Cardiac fibroblast (primary cell): ENCODE measurements at regions not wholly inside any gene's neighbourhood (a gene's known extent, or its start where the extent isn't known, plus 50 kb on each side); places are given as distances from the start of the nearest gene placed in this dataset.
"Not testable (repeated sequence)": the region's sequence is repeated elsewhere in the genome, so short reads cannot be mapped to it uniquely, and the experiment has no call there.

Experiments used
- DNase-seq, 2 donors: peaks; one replicate each; pipeline versions ENCODE4 v3.0.0 to v3.0.0-alpha.2; 2010; ENCODE audit warnings: low read depth in 2 of 2
- H3K4me3 ChIP-seq, 2 donors: replicated peaks in 1 of 2; 1 replicate in 1 of 2; 2 replicates in 1 of 2; pipeline ENCODE4 v1.5.1; 2011; ENCODE audit warnings: low read depth in 2 of 2, low read length in 2 of 2, mild to moderate bottlenecking in 2 of 2, moderate library complexity in 1 of 2
- CTCF ChIP-seq: IDR thresholded peaks from one replicate; pipeline ENCODE4 v1.5.1; 2011; ENCODE audit warnings: low read depth, mild to moderate bottlenecking, low read length, inconsistent platforms

GRCh38 chr20:30164389-30164788, 1093.1 kb upstream of the DEFB115 start:
- DNase-seq, H3K4me3 ChIP-seq: not testable (repeated sequence)

GRCh38 chr20:30167540-30167939, 1089.9 kb upstream of the DEFB115 start:
- H3K4me3 ChIP-seq = no peak overlapping the region
- DNase-seq = no peak
- no peak for TF ChIP-seq CTCF

- TF ChIP-seq CTCF = no peak
- peak overlapping the region in 1 of 2 donors; percentile 34 for H3K4me3 ChIP-seq
- peak in 1 of 2 donors; percentile 62 for DNase-seq
Measured at GRCh38 chr20:30168025-30168799, 1089.3 kb upstream of the DEFB115 start.

- H3K4me3 ChIP-seq = no peak overlapping the region
- no peak for DNase-seq
- TF ChIP-seq CTCF = no peak
Measured at GRCh38 chr20:30168800-30169138, 1088.7 kb upstream of the DEFB115 start.

GRCh38 chr20:30175681-30176080, 1081.8 kb upstream of the DEFB115 start:
- no peak for TF ChIP-seq CTCF
- DNase-seq = no peak
- H3K4me3 ChIP-seq = no peak overlapping the region

- DNase-seq = peak in 1 of 2 donors; percentile 65
- H3K4me3 ChIP-seq = not testable (repeated sequence)
Measured at GRCh38 chr20:30183124-30183523, 1074.3 kb upstream of the DEFB115 start.

- not testable (repeated sequence) for DNase-seq, H3K4me3 ChIP-seq
Measured at GRCh38 chr20:30191785-30192184, 1065.7 kb upstream of the DEFB115 start.

GRCh38 chr20:30234477-30234876, 1023.0 kb upstream of the DEFB115 start:
- not testable (repeated sequence) for H3K4me3 ChIP-seq, DNase-seq

- DNase-seq, H3K4me3 ChIP-seq: not testable (repeated sequence)
Measured at GRCh38 chr20:30275073-30275472, 982.4 kb upstream of the DEFB115 start.
